Esophagus muscularis mucosa (tissue), 3 donors: ENCODE measurements at regions not wholly inside any gene's neighbourhood (a gene's known extent, or its start where the extent isn't known, plus 50 kb on each side); places are given as distances from the start of the nearest gene placed in this dataset.

Experiments used
- POLR2A ChIP-seq: fragments of 450-650 bp; IDR thresholded peaks from one replicate; pipeline ENCODE4 v1.6.1; 2017; ENCODE audit warnings: antibody characterized with exemption, moderate library complexity, mild to moderate bottlenecking, low read depth
- POLR2AphosphoS5 ChIP-seq, 2 donors: sonication (generic); formaldehyde crosslinking; IDR thresholded peaks; one replicate each; pipeline ENCODE4 v1.6.1; 2017; ENCODE audit warnings: antibody characterized with exemption in 2 of 2
- TF ChIP-seq, protein P1 (sequence below), 3 experiments: fragments of 200-600 bp in 2 of 3; fragments of 450-650 bp in 1 of 3; sonication (generic) in 2 of 3; IDR thresholded peaks; one replicate each; pipeline ENCODE4 v1.5.1; 2017 to 2019; ENCODE audit warnings: antibody characterized with exemption in 3 of 3, mild to moderate bottlenecking in 2 of 3, moderate library complexity in 1 of 3

DNA sequence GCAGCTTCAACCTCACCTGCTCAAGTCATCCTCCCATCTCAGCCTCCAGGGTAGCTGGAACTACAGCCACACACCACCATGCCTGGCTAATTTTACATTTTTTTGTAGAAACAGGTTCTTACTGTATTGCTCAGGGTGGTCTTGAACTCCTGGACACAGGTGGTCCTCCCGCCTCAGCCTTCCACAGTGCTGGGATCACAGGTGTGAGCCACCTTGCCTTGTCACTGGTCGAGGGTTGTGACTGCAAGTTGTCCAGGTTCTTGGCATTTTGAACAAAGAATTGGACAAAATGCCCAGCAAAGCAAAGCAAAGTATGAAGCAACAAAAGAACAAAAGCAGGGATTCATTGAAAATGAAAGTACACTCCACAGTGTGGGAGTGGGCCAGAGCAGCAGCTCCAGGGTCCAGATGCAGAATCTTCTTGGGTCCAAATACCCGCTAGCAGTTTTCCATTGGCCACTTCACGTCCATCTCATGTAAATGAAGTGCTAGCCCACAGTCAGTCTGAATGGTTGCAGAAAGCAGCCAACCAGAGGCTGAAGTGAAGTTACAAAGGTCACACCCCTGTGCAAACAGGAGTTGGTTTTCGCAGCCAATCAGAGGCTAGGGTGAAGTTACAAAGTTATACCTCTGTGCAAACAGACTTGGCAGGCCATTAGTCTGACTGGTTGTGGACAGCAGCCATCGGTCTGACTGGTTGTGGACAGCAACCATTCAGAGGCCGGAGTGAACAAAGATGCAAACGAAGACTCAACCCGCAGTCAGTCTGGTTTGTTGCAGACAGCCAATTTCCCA is 109.5 kb upstream of the KIF26B start:
- TF ChIP-seq POLR2A (no peak), POLR2AphosphoS5 (IDR thresholded peaks at IDR 0.05) (no peak)
- TF ChIP-seq, protein P1, sequence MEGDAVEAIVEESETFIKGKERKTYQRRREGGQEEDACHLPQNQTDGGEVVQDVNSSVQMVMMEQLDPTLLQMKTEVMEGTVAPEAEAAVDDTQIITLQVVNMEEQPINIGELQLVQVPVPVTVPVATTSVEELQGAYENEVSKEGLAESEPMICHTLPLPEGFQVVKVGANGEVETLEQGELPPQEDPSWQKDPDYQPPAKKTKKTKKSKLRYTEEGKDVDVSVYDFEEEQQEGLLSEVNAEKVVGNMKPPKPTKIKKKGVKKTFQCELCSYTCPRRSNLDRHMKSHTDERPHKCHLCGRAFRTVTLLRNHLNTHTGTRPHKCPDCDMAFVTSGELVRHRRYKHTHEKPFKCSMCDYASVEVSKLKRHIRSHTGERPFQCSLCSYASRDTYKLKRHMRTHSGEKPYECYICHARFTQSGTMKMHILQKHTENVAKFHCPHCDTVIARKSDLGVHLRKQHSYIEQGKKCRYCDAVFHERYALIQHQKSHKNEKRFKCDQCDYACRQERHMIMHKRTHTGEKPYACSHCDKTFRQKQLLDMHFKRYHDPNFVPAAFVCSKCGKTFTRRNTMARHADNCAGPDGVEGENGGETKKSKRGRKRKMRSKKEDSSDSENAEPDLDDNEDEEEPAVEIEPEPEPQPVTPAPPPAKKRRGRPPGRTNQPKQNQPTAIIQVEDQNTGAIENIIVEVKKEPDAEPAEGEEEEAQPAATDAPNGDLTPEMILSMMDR (IDR thresholded peaks at IDR 0.05) = no peak
